ENCODE measurements at regions not wholly inside any gene's neighbourhood (a gene's known extent, or its start where the extent isn't known, plus 50 kb on each side); places are given as distances from the start of the nearest gene placed in this dataset.

DNA sequence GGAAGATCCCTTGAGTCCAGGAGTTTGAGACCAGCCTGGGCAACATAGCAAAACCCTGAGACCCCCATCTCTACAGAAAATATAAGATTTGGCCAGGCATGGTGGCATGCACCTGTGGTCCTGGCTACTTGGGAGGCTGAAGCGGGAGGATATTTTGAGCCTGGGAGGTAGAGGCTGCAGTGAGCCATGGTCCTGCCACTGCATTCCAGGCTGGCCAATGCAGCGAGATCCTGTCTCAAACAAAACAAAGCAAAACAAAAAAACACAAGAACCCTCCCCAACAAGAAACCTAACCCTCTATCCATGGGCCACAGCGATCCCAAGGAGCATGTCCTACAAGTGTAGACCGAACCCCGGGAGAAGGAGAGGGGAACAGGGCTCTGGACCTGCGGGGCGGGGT is 133.3 kb downstream of the MGAT5B start:
- no peak for DNase-seq (ENCODE audit: extremely low spot score, insufficient read length, low read depth)
- no peak for FAIRE-seq

DNA sequence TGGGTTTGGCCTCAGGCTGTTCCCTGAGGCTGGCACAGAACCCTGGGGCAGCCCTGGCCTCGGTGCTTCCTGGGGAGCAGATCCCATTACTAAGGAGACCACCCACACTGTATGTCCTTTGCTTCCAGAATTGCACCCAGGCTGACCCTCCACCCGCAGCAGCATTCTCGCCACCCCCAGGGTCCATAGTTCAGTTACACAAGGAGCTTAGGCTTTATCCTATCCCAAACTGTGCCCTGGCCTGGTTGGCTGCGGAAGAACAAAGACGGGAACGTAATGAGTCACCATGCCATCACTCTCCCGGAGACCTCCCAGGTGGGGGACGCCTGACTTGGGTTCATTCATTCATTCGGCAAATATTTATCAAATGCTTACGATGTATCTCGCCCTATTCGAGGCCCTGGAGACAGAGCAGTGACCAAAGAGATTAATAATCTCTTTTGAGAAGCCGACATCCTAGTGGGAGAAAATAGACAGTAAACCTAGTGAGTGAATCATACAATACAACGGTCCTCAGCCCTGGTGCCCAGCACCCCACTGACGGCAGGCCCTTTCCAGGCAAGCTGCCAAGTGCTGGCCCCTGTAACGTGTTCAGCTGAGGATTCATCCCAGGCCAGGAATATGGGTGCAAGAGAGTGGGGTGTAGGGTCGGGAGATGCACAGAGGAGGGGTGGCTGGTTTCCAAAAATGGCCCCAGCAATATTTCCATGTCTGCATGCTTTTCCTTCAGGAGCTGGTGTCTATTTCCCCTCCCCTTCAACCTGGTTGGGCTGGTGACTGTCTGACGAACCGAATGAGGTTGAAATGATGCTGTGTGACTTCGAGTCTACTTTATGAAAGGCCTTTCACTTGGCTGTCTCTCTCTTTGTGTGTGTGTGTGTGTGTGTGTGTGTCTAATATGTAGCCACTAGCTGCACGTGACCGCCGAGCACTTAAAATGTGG is 134.2 kb downstream of the MGAT5B start:
- no peak for FAIRE-seq
- DNase-seq (ENCODE audit: extremely low spot score, insufficient read length, low read depth) = no peak

DNA sequence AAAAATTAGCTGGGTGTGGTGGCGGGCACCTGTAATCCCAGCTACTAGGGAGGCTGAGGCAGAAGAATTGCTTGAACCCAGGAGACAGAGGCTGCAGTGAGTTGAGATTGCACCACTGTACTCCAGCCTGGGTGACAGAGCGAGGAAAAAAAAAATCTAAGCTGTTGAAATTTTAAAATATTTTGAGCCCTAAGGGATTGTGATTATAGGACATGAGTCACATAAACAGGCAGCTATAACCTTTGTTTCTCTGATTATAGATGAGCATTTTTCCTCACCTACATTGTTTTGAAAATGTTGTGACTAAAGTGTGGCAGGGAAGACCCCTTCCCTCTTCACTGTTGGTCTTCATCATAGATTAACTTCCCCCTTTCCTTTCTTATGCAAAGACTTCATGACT is 135.5 kb downstream of the MGAT5B start:
- DNase-seq (ENCODE audit: extremely low spot score, insufficient read length, low read depth) (no peak), FAIRE-seq (no peak)

DNA sequence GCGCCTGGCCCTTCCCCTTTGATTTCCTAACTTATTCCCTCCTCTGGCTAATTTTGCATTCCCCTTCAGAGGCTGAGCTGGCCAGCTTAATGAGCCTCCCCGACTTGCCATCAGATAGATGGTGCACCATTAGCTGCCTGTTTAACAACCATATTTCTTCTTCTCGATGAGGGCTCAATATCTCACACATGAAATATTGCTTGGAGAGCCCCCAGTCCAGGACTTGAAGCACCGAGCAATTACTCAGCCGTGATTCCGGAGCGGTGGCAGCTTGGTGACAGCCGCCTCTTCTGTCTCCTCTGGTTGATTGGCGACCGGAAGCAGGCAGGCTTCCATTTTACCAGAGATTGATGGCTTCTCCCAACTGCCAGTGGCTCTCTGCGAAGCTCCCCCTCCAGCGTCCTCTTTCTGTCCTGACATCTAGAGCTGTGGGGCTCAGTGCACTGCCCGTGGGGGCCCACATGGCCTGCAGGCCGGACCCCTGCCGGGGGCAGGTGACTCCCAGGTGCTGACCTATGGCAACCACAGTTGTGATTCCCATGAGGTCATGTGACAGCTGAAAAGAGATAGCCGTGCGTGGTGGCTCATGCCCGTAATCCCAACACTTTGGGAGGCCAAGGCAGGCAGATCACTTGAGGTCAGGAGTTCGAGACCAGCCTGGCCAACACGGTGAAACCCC is 133.7 kb upstream of the SEC14L1 start:
- no peak for FAIRE-seq
- no peak for DNase-seq (ENCODE audit: extremely low spot score, insufficient read length, low read depth)

DNA sequence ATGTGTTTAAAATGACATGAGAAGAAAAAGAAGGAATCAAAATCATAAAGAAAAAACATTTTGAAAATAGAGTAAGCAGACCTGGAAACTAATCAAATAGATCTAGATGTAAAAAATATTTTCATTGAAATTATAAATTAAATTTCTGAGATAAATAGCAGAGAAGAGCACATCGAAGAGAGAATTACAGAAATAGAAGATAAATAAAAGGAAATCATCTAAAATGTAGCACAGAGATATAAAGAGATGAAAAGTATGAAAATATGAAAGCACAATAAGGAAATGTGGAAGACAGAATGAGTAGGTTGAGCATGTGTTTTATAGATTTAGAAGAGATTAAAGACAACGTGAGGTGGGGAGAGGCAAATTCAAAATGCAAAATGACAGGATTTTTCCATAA is 130.9 kb upstream of the SEC14L1 start:
- no peak for FAIRE-seq

DNA sequence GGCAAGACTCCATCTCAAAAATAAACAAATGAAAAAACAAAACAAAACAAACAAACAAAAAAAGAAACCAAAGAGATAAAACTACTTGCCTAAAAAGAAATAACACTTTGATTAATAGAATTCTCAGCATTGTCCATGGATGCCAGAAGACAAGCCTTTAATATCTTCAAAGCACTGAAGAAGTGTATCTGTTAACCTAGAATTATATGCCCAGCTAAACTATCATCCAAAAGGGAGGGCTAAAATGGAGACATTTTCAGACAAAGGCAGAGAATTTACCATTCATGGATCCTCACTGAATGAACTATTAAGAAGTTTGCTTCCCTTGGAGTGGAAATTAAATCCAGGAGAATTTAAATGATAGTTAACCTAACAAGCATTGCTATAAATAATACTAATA is 130.1 kb upstream of the SEC14L1 start:
- FAIRE-seq = no peak
- DNase-seq (ENCODE audit: extremely low spot score, insufficient read length, low read depth) = no peak

More for the DNA sequence above, 130.9 kb upstream of the SEC14L1 start:
- DNase-seq (ENCODE audit: extremely low spot score, insufficient read length, low read depth) = no peak

DNA sequence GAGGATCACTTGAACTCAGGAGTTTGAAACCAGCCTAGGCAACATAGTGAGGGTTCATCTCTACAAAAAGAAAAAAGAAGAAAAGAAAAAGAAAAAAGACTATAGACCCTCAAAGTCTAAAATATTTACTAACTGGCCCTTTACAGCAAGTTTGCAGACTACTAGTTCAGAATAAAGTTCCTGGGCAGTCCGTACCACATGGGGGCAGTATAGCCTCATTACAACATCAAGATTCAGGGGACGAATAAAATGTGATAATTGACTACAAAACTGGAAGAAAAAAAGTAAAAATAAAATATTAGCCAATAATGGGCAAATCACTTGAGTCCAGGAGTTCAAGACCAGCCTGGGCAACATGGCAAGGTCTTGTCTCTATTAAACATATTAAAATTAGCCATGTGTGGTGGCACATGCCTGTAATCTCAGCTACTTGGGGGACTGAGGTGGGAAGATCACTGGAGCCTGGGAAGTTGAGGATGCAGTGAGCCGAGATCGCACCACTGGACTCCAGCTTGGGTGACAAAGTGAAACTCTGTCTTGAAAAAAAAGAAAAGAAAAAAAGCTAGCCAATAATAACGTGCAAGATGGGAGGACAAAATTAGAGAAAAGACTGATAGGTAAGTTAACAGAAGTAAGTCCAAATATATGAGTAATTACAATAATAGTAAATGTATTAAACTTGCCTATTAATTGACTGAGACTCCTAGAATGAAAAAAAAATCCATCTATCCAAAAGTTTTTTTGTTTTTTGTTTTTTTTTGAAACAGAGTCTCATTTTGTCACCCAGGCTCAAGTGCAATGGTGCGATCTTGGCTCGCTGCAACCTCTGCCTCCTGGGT is 129.4 kb upstream of the SEC14L1 start:
- DNase-seq (ENCODE audit: extremely low spot score, insufficient read length, low read depth) = no peak
- peak; percentile 18 for FAIRE-seq

DNA sequence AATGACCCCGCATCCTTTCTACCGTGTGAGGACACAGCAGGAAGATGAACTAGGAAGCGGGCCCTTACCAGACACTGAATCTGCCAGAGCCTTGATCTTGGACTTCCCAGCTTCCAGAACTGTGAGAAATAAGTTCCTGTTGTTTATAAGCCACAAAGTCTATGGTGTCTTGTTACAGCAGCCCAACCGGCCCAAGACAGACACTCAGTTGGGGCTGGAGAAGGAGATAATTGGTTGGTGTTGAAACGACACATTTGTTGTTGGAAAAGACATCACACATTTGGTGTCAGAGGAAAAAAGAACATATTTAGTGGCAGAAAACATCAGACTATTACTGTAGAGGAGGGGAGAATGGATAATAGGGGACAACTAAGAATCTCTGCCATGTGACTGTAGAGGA is 122.3 kb upstream of the SEC14L1 start:
- FAIRE-seq (no peak), DNase-seq (ENCODE audit: extremely low spot score, insufficient read length, low read depth) (no peak)

DNA sequence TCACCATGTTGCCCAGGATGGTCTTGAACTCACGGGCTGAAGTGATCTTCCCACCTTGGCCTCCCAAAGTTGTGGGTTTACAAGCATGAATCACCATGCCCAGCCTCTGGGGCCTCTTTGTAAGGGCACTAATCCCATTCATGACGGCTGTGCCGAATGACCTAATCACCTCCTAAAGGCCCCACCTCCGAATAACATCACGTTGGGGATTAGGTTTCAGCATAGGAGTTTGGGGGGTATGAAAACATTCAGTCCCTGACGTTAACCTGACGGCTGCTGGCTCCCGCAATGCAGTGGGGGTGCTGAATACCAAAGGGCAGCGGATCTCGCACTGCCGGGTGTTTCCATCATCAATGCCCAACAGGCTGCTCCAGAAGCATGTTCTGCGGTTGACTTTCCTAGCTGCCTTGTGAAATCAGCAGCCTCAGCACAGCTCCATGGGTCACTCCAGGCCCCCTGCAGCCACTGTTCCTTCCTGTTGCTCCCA is 120.8 kb upstream of the SEC14L1 start:
- DNase-seq (ENCODE audit: extremely low spot score, insufficient read length, low read depth) (no peak), FAIRE-seq (no peak)

DNA sequence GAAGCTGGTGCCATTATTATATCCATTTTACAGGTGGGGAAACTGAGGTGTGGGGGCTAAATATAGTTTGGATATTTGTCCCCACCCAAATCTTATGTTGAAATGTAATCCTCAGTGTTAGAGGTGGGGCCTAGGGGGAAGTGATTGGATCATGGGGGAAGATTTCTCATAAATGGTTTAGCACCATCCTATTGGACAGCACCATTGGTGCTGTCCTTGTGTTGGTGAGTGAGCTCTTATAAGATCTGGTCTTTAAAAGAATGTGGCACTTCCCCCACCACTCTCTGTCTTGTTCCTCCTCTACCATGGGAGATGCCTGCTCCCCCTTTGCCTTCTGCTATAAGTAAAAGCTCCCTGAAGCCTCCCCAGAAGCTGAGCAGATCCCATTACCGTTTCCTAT is 119.8 kb upstream of the SEC14L1 start:
- FAIRE-seq = no peak
- no peak for DNase-seq (ENCODE audit: extremely low spot score, insufficient read length, low read depth)

DNA sequence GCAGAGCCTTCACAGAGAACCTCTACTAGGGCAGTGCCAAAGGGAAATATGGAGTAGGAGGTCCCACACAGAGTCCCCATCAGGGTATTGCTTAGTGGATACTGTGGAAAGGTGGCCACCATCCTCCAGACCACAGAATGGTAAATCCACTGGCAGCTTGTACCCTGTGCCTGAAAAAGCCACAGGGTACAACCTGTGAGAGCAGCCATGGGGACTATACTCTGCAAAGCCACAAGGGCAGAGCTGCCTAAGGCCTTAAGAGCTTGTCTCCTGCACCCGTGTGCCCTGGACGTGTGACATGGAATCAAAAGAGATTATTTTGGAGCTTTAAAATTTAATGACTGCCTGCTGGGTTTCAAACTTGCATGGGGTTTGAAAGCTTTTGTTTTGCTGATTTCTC is 118.0 kb upstream of the SEC14L1 start:
- FAIRE-seq (no peak), DNase-seq (ENCODE audit: extremely low spot score, insufficient read length, low read depth) (no peak)

DNA sequence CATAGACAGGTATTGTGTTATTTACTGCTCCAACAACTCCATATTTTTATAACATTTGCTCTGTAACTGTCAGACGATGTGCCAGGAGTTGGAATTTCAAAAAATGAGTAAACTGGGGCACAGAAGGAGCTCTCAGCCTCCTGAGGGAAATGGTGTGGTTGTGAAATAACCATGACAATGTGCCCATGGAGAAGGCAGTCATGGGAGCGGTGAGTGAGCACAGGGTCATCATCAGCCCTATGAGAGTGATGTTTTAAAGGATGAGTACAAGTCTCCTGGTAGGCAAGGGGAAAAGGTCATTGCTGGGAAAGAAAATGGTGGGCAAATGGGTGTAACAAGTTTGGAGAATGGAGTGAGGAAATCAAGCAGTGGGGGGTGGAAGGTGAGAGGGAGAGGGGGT is 115.0 kb upstream of the SEC14L1 start:
- FAIRE-seq (no peak), DNase-seq (ENCODE audit: extremely low spot score, insufficient read length, low read depth) (no peak)

DNA sequence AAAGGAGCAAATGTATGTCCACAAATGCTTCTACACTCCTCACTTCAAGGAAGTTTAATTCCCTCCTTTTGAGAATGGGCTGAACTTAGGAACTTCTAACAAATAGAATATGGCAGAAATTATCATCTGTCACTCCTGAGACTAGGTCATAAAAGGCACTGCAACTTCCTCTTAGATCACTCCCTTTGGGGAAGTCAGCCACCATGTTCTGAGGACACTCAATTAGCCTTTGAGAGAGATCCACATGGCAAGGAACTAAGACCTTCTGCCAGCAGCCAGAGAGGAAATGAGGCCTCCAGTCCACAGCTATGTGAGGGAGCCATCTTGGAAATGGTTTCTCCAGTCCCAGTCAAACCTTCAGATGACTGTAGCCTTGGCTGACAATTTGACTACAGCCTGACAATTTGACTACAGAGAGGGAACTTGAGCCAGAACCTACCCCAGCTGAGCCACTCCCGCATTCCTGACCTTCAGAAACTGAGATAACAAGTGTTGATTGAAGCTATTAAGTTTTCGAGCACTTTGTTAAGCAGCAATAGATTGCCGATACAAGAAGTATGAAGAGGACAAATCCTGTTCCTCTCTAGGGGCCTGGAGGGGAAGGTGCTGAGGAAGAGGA is 113.4 kb upstream of the SEC14L1 start:
- FAIRE-seq (no peak), DNase-seq (ENCODE audit: extremely low spot score, insufficient read length, low read depth) (no peak)

DNA sequence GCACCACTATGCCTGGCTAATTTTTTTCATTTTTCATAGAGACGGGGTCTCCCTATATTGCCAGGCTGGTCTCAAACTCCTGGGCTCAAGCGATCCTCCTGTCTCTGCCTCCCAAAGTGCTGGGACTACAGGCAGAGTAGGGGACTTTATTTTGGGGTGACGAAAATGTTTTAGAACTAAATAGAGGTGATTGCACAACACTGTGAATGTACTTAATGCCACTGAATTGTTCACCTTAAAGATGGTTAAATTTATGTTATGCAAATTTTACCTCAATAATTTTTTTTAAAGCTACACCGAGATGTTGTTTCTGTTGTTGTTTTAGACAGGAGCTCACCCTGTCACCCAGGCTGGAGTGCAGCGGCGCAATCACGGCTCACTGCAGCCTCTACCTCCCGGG is 111.9 kb upstream of the SEC14L1 start:
- FAIRE-seq (no peak), DNase-seq (ENCODE audit: extremely low spot score, insufficient read length, low read depth) (no peak)

DNA sequence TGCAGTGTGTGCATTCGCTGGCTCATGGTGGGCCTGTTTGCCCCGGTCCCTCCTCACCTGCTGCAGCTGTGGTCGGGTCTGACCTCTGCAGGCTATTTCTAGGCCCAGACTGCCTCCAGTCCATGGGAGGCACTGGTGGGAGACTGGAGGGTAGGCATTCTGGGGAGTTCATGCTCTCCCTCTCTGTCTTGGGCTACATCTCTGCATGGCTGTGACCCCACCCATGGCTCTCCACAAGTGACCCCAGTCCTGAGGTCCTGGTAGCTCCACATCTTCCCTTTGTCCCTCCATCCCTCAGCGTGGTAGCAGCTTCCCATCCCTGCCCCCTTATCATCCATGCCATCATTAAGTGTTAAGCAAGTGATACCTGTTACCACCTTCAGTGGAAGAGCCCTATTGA is 107.8 kb upstream of the SEC14L1 start:
- no peak for DNase-seq (ENCODE audit: extremely low spot score, insufficient read length, low read depth)
- no peak for FAIRE-seq

DNA sequence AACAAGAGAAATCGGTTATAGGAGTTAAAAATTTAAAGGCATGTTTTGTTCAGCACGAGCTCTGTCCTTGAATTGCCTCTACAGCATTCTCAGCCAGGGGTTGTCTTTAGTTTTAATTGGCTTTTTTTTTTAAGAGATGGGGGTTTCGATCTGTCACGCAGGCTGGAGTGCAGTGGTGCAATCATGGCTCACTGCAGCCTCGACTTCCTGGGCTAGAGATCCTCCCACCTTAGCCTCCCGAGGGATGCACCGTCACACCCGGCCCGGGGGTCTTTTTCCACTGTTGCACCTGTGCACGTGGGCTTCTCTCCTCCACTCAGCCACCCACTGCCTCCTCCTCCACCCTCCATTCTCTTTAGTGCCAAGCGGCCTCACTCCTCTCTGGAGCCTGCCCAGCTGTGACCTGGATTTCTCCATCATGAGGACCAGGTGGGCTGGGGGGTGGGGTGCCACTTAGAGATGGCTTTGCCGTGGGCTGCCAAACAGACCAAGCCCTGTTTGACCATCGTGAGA is 106.8 kb upstream of the SEC14L1 start:
- no peak for FAIRE-seq

DNA sequence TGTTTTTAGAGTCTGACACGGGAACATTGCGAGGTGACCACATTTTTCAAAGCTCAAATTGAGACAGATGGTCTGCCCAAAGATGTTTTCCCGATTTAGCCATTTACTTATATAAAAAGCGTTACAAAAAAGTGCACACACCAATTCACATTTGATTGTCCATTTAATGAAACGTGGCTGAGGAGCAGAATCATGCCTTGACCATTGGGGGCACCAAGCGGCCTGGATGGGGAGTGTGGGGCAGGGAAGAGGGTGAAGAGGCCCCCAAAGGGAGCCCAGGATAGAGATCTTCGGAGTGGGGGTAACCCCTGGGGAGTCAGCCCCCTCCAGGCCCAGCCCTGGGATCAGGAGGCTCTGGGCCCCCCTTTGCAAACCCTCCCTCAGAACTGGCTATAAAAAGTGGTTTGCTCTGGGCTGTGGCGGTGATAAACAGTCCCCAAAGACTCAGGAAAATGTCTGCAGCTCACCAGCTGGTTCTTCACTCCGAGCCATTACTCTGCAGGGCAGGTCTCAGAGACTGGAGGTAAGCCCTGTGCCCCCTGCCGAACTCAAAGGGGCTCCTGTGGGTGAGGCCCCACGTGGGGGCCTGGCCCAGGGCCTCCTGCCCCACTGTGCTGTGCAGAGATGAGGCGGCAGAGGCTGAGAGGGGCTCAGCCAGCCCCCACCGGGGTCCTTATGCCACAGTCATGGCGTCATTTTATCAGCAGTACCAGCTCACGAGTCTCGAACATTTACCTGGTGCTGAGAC is 105.9 kb upstream of the SEC14L1 start:
- FAIRE-seq (no peak), DNase-seq (ENCODE audit: extremely low spot score, insufficient read length, low read depth) (no peak)

More for the DNA sequence above, 106.8 kb upstream of the SEC14L1 start:
- no peak for DNase-seq (ENCODE audit: extremely low spot score, insufficient read length, low read depth)

DNA sequence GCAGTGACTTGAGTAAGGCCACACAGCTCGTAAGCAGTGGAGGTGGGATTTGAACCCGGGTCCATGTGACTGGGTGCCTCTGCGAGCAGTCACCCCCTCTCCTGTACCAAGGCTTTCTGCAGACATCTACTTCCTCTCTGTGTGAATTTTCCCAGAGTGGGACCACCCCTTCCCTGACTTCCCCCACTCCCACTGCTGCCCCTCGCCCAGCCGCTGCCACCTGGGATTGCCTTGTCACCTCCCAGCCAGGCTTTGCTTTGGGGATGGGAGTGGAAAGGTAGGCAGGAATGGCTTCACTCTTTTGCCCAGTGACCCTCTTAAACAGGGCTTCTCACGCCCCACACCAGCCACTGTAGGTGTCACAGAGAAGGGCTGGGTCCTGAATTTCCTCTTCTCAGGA is 105.2 kb upstream of the SEC14L1 start:
- DNase-seq (ENCODE audit: extremely low spot score, insufficient read length, low read depth) (no peak), FAIRE-seq (no peak)
